ENCODE measurements at regions not wholly inside any gene's neighbourhood (a gene's known extent, or its start where the extent isn't known, plus 50 kb on each side); places are given as distances from the start of the nearest gene placed in this dataset.

DNA sequence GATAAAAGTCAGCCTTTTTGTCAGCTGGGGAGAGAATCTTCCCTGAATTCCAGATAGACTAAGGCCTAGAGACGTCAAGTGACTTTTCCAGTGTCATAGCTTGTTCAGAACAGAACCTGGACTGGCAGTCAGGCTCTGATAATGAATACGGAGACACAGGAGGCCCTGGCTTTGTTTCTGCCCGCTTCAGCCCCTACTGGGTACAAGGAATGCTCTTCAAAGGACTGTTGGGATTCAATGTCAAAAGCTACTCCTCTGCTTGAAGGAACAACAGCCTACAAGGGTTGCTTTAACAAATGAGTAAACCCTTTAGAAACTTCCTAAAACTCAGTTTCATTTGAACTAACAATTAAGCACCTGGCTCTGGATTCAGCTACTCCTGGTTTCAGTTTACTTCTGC is 412.3 kb downstream of the OXSM start (continued):
- TF ChIP-seq PML (IDR thresholded peaks at IDR 0.05; ENCODE audit: low read length) (no peak), LARP7 (IDR thresholded peaks at IDR 0.05) (no peak), NFYB (IDR thresholded peaks at IDR 0.05; ENCODE audit: insufficient read depth, low read depth, low read length) (no peak), POLR2A (IDR thresholded peaks at IDR 0.05; ENCODE audit: low read depth, low read length) (no peak), BMI1 (IDR thresholded peaks at IDR 0.05; ENCODE audit: borderline replicate concordance) (no peak), MYB (IDR thresholded peaks at IDR 0.05; ENCODE audit: borderline replicate concordance, low read depth, low read length) (no peak), TAF1 (IDR thresholded peaks at IDR 0.05; ENCODE audit: borderline replicate concordance, low read depth, low read length) (no peak)
- TF ChIP-seq, protein P1, sequence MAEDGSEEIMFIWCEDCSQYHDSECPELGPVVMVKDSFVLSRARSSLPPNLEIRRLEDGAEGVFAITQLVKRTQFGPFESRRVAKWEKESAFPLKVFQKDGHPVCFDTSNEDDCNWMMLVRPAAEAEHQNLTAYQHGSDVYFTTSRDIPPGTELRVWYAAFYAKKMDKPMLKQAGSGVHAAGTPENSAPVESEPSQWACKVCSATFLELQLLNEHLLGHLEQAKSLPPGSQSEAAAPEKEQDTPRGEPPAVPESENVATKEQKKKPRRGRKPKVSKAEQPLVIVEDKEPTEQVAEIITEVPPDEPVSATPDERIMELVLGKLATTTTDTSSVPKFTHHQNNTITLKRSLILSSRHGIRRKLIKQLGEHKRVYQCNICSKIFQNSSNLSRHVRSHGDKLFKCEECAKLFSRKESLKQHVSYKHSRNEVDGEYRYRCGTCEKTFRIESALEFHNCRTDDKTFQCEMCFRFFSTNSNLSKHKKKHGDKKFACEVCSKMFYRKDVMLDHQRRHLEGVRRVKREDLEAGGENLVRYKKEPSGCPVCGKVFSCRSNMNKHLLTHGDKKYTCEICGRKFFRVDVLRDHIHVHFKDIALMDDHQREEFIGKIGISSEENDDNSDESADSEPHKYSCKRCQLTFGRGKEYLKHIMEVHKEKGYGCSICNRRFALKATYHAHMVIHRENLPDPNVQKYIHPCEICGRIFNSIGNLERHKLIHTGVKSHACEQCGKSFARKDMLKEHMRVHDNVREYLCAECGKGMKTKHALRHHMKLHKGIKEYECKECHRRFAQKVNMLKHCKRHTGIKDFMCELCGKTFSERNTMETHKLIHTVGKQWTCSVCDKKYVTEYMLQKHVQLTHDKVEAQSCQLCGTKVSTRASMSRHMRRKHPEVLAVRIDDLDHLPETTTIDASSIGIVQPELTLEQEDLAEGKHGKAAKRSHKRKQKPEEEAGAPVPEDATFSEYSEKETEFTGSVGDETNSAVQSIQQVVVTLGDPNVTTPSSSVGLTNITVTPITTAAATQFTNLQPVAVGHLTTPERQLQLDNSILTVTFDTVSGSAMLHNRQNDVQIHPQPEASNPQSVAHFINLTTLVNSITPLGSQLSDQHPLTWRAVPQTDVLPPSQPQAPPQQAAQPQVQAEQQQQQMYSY (CRISPR knock-in tag; IDR thresholded peaks at IDR 0.05): no peak

DNA sequence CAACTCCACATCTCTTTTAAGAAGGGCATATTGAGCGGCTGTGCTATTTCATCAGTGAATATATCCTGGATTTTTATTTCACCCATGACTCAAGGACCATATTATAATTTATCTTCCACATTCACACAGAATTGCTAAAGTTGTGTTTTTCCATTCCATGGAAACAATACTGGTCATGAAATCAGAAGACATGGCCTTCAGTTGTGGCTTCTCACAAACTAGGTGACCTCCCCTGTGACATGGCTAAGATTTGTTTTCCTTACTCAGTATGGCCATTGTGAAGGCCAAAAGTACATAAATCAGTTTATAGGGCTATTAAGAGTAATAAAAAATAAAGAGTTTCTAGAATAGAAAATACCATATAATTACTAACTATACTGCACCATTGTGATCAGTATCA is 415.6 kb downstream of the OXSM start:
- Histone ChIP-seq H3K27me3 (replicated peaks in 1 of 2; ENCODE audit: control insufficient read depth in 2 of 2, insufficient read depth in 2 of 2, low read length in 1 of 2) (no peaks in the 10 kb centered on the region), H3K27ac (ENCODE audit: control insufficient read depth, insufficient read depth) (no peak overlapping the region), H3K4me1 (ENCODE audit: control insufficient read depth, insufficient read depth, low read length) (no peaks in the 10 kb centered on the region), H3K9me3 (replicated peaks; ENCODE audit: control insufficient read depth, insufficient read depth, low read length) (no peaks in the 10 kb centered on the region), H4K20me1 (ENCODE audit: control insufficient read depth, insufficient read depth) (no peaks in the 10 kb centered on the region), H3K4me2 (ENCODE audit: control insufficient read depth, insufficient read depth) (no peak overlapping the region), H3K4me3 (no peak overlapping the region), H3K36me3 (ENCODE audit: control insufficient read depth in 2 of 2, insufficient read depth in 2 of 2, low read length in 1 of 2) (no peaks in the 10 kb centered on the region), H2AFZ (ENCODE audit: control insufficient read depth, low read depth, low read length) (no peak overlapping the region), H3K79me2 (ENCODE audit: control insufficient read depth, insufficient read depth, low read length) (no peaks in the 10 kb centered on the region), H3K9ac (ENCODE audit: control insufficient read depth, insufficient read depth, low read length) (no peak overlapping the region)
- in situ Hi-C loops (cut with MboI): no loop called here
- ChIA-PET SMC1A (ENCODE audit: uncharacterized antibody, unreplicated experiment) (no interaction called here), POLR2A (no interaction called here), CTCF (no interaction called here), RAD21 (ENCODE audit: unreplicated experiment) (no interaction called here)
- no TSS peak for BruUV-seq (replicated peaks)
- DNase-seq (ENCODE audit: low read depth, low spot score): no peak
- no peak for FAIRE-seq
- intact Hi-C loops (cut with micrococcal nuclease; ENCODE audit: unreplicated experiment): no loop called here
- ATAC-seq: no peak
- 7% methylated on average over 1 of the region's 1 CpG for WGBS (ENCODE audit: insufficient coverage, insufficient replicate concordance, low lambda C conversion rate, missing lambda C conversion rate)
- TF ChIP-seq IRF4 (IDR thresholded peaks at IDR 0.05; ENCODE audit: low read depth, low read length): no peak
- no peak for TF ChIP-seq ZZZ3 (IDR thresholded peaks at IDR 0.05; ENCODE audit: control insufficient read depth, insufficient read length, low read depth)
- TF ChIP-seq, protein P2, sequence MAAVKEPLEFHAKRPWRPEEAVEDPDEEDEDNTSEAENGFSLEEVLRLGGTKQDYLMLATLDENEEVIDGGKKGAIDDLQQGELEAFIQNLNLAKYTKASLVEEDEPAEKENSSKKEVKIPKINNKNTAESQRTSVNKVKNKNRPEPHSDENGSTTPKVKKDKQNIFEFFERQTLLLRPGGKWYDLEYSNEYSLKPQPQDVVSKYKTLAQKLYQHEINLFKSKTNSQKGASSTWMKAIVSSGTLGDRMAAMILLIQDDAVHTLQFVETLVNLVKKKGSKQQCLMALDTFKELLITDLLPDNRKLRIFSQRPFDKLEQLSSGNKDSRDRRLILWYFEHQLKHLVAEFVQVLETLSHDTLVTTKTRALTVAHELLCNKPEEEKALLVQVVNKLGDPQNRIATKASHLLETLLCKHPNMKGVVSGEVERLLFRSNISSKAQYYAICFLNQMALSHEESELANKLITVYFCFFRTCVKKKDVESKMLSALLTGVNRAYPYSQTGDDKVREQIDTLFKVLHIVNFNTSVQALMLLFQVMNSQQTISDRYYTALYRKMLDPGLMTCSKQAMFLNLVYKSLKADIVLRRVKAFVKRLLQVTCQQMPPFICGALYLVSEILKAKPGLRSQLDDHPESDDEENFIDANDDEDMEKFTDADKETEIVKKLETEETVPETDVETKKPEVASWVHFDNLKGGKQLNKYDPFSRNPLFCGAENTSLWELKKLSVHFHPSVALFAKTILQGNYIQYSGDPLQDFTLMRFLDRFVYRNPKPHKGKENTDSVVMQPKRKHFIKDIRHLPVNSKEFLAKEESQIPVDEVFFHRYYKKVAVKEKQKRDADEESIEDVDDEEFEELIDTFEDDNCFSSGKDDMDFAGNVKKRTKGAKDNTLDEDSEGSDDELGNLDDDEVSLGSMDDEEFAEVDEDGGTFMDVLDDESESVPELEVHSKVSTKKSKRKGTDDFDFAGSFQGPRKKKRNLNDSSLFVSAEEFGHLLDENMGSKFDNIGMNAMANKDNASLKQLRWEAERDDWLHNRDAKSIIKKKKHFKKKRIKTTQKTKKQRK (IDR thresholded peaks at IDR 0.05; ENCODE audit: low read depth, low read length): no peak
- TF ChIP-seq POLR2AphosphoS5 (IDR thresholded peaks at IDR 0.05; ENCODE audit: low read length): no peak
- no peak for TF ChIP-seq SUPT20H (IDR thresholded peaks at IDR 0.05; ENCODE audit: borderline replicate concordance, control insufficient read depth, low read depth, low read length)
- TF ChIP-seq, protein P3, sequence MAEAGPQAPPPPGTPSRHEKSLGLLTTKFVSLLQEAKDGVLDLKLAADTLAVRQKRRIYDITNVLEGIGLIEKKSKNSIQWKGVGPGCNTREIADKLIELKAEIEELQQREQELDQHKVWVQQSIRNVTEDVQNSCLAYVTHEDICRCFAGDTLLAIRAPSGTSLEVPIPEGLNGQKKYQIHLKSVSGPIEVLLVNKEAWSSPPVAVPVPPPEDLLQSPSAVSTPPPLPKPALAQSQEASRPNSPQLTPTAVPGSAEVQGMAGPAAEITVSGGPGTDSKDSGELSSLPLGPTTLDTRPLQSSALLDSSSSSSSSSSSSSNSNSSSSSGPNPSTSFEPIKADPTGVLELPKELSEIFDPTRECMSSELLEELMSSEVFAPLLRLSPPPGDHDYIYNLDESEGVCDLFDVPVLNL (IDR thresholded peaks at IDR 0.05; ENCODE audit: low read depth, low read length): no peak
- no peak for TF ChIP-seq RAD21 (IDR thresholded peaks at IDR 0.05; ENCODE audit: insufficient read depth, low read depth, low read length)
- TF ChIP-seq RCOR1 (conservative IDR thresholded peaks at IDR 0.05; ENCODE audit: low read depth, low read length): no peak
- no peak for TF ChIP-seq EZH2 (IDR thresholded peaks at IDR 0.05; ENCODE audit: borderline replicate concordance, control insufficient read depth, low read depth, low read length)
- TF ChIP-seq BMI1 (IDR thresholded peaks at IDR 0.05; ENCODE audit: borderline replicate concordance): no peak
- TF ChIP-seq POLR2AphosphoS2 (IDR thresholded peaks at IDR 0.05; ENCODE audit: low read depth, low read length): no peak
